Spleen (tissue), 7 donors: ENCODE measurements at regions not wholly inside any gene's neighbourhood (a gene's known extent, or its start where the extent isn't known, plus 50 kb on each side); places are given as distances from the start of the nearest gene placed in this dataset.

Experiments used
- POLR2A ChIP-seq, 3 donors: fragments of 450-650 bp; IDR thresholded peaks; one replicate each; pipeline ENCODE4 v1.5.1; 2017; ENCODE audit warnings: antibody characterized with exemption in 3 of 3, mild to moderate bottlenecking in 1 of 3
- POLR2AphosphoS5 ChIP-seq, 3 donors: sonication (generic); formaldehyde crosslinking; IDR thresholded peaks; one replicate each; pipeline ENCODE4 v1.5.1; 2017; ENCODE audit warnings: antibody characterized with exemption in 3 of 3
- TF ChIP-seq, protein P1 (sequence below), 11 experiments: fragments of 200-600 bp in 7 of 11; fragments of 450-650 bp in 4 of 11; sonication (generic) in 4 of 11; IDR thresholded peaks in 8 of 11; conservative IDR thresholded peaks in 3 of 11; 1 replicate in 7 of 11; 2 replicates in 4 of 11; pipeline versions ENCODE4 v1.4.0 to v1.8.0; 2016 to 2021; ENCODE audit warnings: antibody characterized with exemption in 11 of 11, inconsistent platforms in 4 of 11, mild to moderate bottlenecking in 1 of 11
- donor health status: DM: no; HTN: no; CAD: no; lungs with moderate emphysema.
- donor health status: DM: no; HTN: no; CAD: no.
- donor health status: DM: no; HTN: no; CAD: no.

GRCh38 chr13:32840113-32840512 is 176.1 kb upstream of the KL start:
- TF ChIP-seq POLR2A (IDR thresholded peaks at IDR 0.05) = no peak
- TF ChIP-seq, protein P1, sequence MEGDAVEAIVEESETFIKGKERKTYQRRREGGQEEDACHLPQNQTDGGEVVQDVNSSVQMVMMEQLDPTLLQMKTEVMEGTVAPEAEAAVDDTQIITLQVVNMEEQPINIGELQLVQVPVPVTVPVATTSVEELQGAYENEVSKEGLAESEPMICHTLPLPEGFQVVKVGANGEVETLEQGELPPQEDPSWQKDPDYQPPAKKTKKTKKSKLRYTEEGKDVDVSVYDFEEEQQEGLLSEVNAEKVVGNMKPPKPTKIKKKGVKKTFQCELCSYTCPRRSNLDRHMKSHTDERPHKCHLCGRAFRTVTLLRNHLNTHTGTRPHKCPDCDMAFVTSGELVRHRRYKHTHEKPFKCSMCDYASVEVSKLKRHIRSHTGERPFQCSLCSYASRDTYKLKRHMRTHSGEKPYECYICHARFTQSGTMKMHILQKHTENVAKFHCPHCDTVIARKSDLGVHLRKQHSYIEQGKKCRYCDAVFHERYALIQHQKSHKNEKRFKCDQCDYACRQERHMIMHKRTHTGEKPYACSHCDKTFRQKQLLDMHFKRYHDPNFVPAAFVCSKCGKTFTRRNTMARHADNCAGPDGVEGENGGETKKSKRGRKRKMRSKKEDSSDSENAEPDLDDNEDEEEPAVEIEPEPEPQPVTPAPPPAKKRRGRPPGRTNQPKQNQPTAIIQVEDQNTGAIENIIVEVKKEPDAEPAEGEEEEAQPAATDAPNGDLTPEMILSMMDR (IDR thresholded peaks at IDR 0.05 in 8 of 11, conservative IDR thresholded peaks at IDR 0.05 in 3 of 11) = no peak
- TF ChIP-seq POLR2AphosphoS5 (IDR thresholded peaks at IDR 0.05) = no peak
